ENCODE measurements at regions not wholly inside any gene's neighbourhood (a gene's known extent, or its start where the extent isn't known, plus 50 kb on each side); places are given as distances from the start of the nearest gene placed in this dataset.

DNA sequence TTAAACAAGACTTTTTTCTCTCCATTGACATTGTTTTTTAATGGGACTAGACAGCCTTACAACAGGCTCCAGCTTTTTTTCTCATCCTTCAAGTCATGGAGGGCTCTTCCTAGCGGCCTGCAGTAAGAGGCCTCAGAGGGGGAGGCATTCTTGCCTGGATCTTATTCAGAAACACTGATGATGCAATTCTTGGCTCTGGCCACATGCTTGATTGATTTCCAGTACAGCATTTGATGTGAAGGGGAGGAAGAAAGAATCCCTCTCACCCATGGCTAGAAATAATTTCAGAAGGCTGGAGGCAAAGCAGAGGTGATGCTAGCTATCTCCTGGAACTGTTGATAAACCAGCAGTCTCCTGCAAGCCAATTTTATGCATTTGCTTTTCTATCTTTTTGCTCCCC is 324.8 kb downstream of the PRELID2 start:
- no peak for TF ChIP-seq CTCF (IDR thresholded peaks at IDR 0.05)
- TF ChIP-seq POLR2A (IDR thresholded peaks at IDR 0.05), result no peak
